Astrocyte (in vitro differentiated cells and primary cell): ENCODE measurements at regions not wholly inside any gene's neighbourhood (a gene's known extent, or its start where the extent isn't known, plus 50 kb on each side); places are given as distances from the start of the nearest gene placed in this dataset.

Experiments used
- DNase-seq: peaks from one replicate; pipeline ENCODE4 v3.0.0-alpha.2; 2010; ENCODE audit warnings: low read depth
- FAIRE-seq: peaks from 2 replicates; lab custom pipeline; 2011; peaks lifted over from hg19 to GRCh38; lab: Jason Lieb, UNC
- H2AFZ ChIP-seq: 2 replicates; pipeline ENCODE4 v1.6.0; 2012; ENCODE audit warnings: low read depth, low read length, inconsistent platforms
- H3K27ac ChIP-seq: 2 replicates; pipeline ENCODE4 v1.5.1; 2011; ENCODE audit warnings: low read depth, low read length, inconsistent platforms
- H3K27me3 ChIP-seq: 2 replicates; pipeline ENCODE4 v1.6.0; 2011; ENCODE audit warnings: low read length, inconsistent platforms; ENCODE audit not compliant: insufficient read depth
- H3K36me3 ChIP-seq: 2 replicates; pipeline ENCODE4 v1.5.1; 2011; ENCODE audit warnings: low read length, inconsistent platforms; ENCODE audit not compliant: insufficient read depth
- H3K4me1 ChIP-seq: 2 replicates; pipeline ENCODE4 v1.5.1; 2011; ENCODE audit warnings: low read length, inconsistent platforms; ENCODE audit not compliant: insufficient read depth
- H3K4me2 ChIP-seq: 2 replicates; pipeline ENCODE4 v1.6.0; 2012; ENCODE audit warnings: low read length, inconsistent platforms
- H3K4me3 ChIP-seq: 2 replicates; pipeline ENCODE4 v1.5.1; 2011; ENCODE audit warnings: low read depth, mild to moderate bottlenecking, low read length, inconsistent platforms; ENCODE audit not compliant: insufficient read depth
- H3K79me2 ChIP-seq: 2 replicates; pipeline ENCODE4 v1.6.0; 2012; ENCODE audit warnings: mild to moderate bottlenecking, low read length, inconsistent platforms; ENCODE audit not compliant: insufficient read depth
- H3K9ac ChIP-seq: 2 replicates; pipeline ENCODE4 v1.6.0; 2012; ENCODE audit warnings: mild to moderate bottlenecking, low read length, inconsistent platforms
- H3K9me3 ChIP-seq: 2 replicates; pipeline ENCODE4 v1.5.1; 2012; ENCODE audit warnings: low read depth, mild to moderate bottlenecking, low read length, inconsistent platforms; ENCODE audit not compliant: insufficient read depth
- H4K20me1 ChIP-seq: 2 replicates; pipeline ENCODE4 v1.6.0; 2012; ENCODE audit warnings: low read length, inconsistent platforms; ENCODE audit not compliant: insufficient read depth
- H3K27ac Mint-ChIP-seq: one replicate; pipeline ENCODE4 v1.8.0; 2021; ENCODE audit warnings: mild to moderate bottlenecking, mixed read lengths; ENCODE audit not compliant: unreplicated experiment
- H3K27me3 Mint-ChIP-seq: one replicate; pipeline ENCODE4 v1.8.0; 2021; ENCODE audit warnings: low read depth, mixed read lengths; ENCODE audit not compliant: unreplicated experiment
- H3K36me3 Mint-ChIP-seq: one replicate; pipeline ENCODE4 v1.8.0; 2021; ENCODE audit warnings: low read depth, mixed read lengths; ENCODE audit not compliant: unreplicated experiment
- H3K4me1 Mint-ChIP-seq: one replicate; pipeline ENCODE4 v1.8.0; 2021; ENCODE audit warnings: low read depth, mixed read lengths; ENCODE audit not compliant: unreplicated experiment
- H3K4me3 Mint-ChIP-seq: one replicate; pipeline ENCODE4 v1.8.0; 2021; ENCODE audit warnings: mild to moderate bottlenecking, moderate library complexity, mixed read lengths; ENCODE audit not compliant: unreplicated experiment
- H3K9me3 Mint-ChIP-seq: one replicate; pipeline ENCODE4 v1.8.0; 2021; ENCODE audit warnings: mild to moderate bottlenecking, mixed read lengths; ENCODE audit not compliant: unreplicated experiment
- CTCF ChIP-seq: IDR thresholded peaks from 2 replicates; pipeline ENCODE4 v1.5.1; 2011; ENCODE audit warnings: low read depth, mild to moderate bottlenecking, inconsistent platforms, low read length, moderate library complexity; ENCODE audit not compliant: insufficient read depth
- EZH2 ChIP-seq: IDR thresholded peaks from 2 replicates; pipeline ENCODE4 v1.6.1; 2012; ENCODE audit warnings: mild to moderate bottlenecking, low read length, inconsistent platforms; ENCODE audit not compliant: insufficient read depth

- peaks cover 12% of the 10 kb centered on the region for H3K9me3 Mint-ChIP-seq
- no peaks in the 10 kb centered on the region for H3K27me3 ChIP-seq
- no peak overlapping the region for H3K9ac ChIP-seq
- FAIRE-seq (no peak), DNase-seq (no peak)
- H3K4me2 ChIP-seq = no peak overlapping the region
- no peaks in the 10 kb centered on the region for H3K36me3 ChIP-seq
- H2AFZ ChIP-seq = no peak overlapping the region
- no peaks in the 10 kb centered on the region for H3K4me1 Mint-ChIP-seq
- no peak overlapping the region for H3K27ac Mint-ChIP-seq
- H3K36me3 Mint-ChIP-seq = no peaks in the 10 kb centered on the region
- no peaks in the 10 kb centered on the region for H3K79me2 ChIP-seq
- H4K20me1 ChIP-seq = no peaks in the 10 kb centered on the region
- no peaks in the 10 kb centered on the region for H3K4me1 ChIP-seq
- no peak for TF ChIP-seq EZH2
- no peak for TF ChIP-seq CTCF
- H3K27ac ChIP-seq = no peak overlapping the region
- no peaks in the 10 kb centered on the region for H3K9me3 ChIP-seq
- no peak overlapping the region for H3K4me3 Mint-ChIP-seq
- H3K27me3 Mint-ChIP-seq = no peaks in the 10 kb centered on the region
- H3K4me3 ChIP-seq = no peak overlapping the region
Measured at GRCh38 chr5:12294151-12294550, 389.9 kb upstream of the CTNND2 start.

- Histone ChIP-seq H2AFZ (no peak overlapping the region), H3K9ac (no peak overlapping the region), H3K4me2 (no peak overlapping the region), H4K20me1 (no peaks in the 10 kb centered on the region), H3K27me3 (no peaks in the 10 kb centered on the region), H3K79me2 (no peaks in the 10 kb centered on the region), H3K27ac (no peak overlapping the region), H3K36me3 (no peaks in the 10 kb centered on the region), H3K4me3 (no peak overlapping the region), H3K4me1 (no peaks in the 10 kb centered on the region), H3K9me3 (peaks cover 3% of the 10 kb centered on the region)
- peak; percentile 15 for DNase-seq
- H3K4me3 Mint-ChIP-seq = no peak overlapping the region
- H3K9me3 Mint-ChIP-seq = peaks cover 12% of the 10 kb centered on the region
- TF ChIP-seq EZH2 (no peak), CTCF (peak; percentile 11)
- no peaks in the 10 kb centered on the region for H3K4me1 Mint-ChIP-seq
- H3K27me3 Mint-ChIP-seq = no peaks in the 10 kb centered on the region
- H3K36me3 Mint-ChIP-seq = no peaks in the 10 kb centered on the region
- no peak overlapping the region for H3K27ac Mint-ChIP-seq
- FAIRE-seq = no peak
Measured at GRCh38 chr5:12292610-12293204, 388.5 kb upstream of the CTNND2 start.

GRCh38 chr5:12284604-12285003, 380.4 kb upstream of the CTNND2 start:
- no peaks in the 10 kb centered on the region for H3K4me1 Mint-ChIP-seq
- Histone ChIP-seq H3K4me1 (no peaks in the 10 kb centered on the region), H4K20me1 (no peaks in the 10 kb centered on the region), H3K79me2 (no peaks in the 10 kb centered on the region), H3K4me2 (no peak overlapping the region), H2AFZ (no peak overlapping the region), H3K9ac (no peak overlapping the region), H3K27ac (no peak overlapping the region), H3K27me3 (no peaks in the 10 kb centered on the region), H3K36me3 (no peaks in the 10 kb centered on the region), H3K4me3 (no peak overlapping the region), H3K9me3 (peaks cover 3% of the 10 kb centered on the region)
- TF ChIP-seq CTCF (no peak), EZH2 (no peak)
- no peaks in the 10 kb centered on the region for H3K9me3 Mint-ChIP-seq
- DNase-seq (no peak), FAIRE-seq (no peak)
- no peak overlapping the region for H3K27ac Mint-ChIP-seq
- no peaks in the 10 kb centered on the region for H3K27me3 Mint-ChIP-seq
- no peak overlapping the region for H3K4me3 Mint-ChIP-seq
- no peaks in the 10 kb centered on the region for H3K36me3 Mint-ChIP-seq
